AG04449 (cell line): ENCODE measurements at regions not wholly inside any gene's neighbourhood (a gene's known extent, or its start where the extent isn't known, plus 50 kb on each side); places are given as distances from the start of the nearest gene placed in this dataset.

Source experiments
- CTCF ChIA-PET: fragments of 350-600 bp; formaldehyde crosslinking; extraction: SDS; loops from one replicate; lab custom pipeline; 2021; ENCODE audit warnings: antibody characterized with exemption; lab: Yijun Ruan, JAX
- POLR2A ChIA-PET: fragments of 400-600, 350-600 bp; formaldehyde crosslinking; extraction: SDS; loops from one replicate; lab custom pipeline; 2020; ENCODE audit warnings: antibody characterized with exemption, inconsistent platforms; lab: Yijun Ruan, JAX
- DNase-seq: peaks from one replicate; pipeline ENCODE4 v3.0.0-alpha.2; 2010; ENCODE audit warnings: low read depth, low spot score
- H3K4me3 ChIP-seq: 2 replicates; pipeline ENCODE4 v1.5.1; 2011; ENCODE audit warnings: low read depth, mild to moderate bottlenecking, control low read depth, low read length
- CTCF ChIP-seq: IDR thresholded peaks from one replicate; pipeline ENCODE4 v1.5.1; 2011; ENCODE audit warnings: mild to moderate bottlenecking, moderate library complexity, low read length, control low read depth, inconsistent platforms; ENCODE audit not compliant: insufficient read depth; ENCODE audit errors: missing control alignments

- POLR2A ChIA-PET: no interaction called here
- no peak for TF ChIP-seq CTCF
- no peak for DNase-seq
- H3K4me3 ChIP-seq: no peak overlapping the region
- CTCF ChIA-PET: interaction anchor here (2.6 kb wide), 1 partner anchor 8 kb away, joined by 21 read pairs; no protein-coding TSS in a partner anchor
Measured at GRCh38 chr4:85092536-85092935, 126.0 kb upstream of the WDFY3 start.

GRCh38 chr4:85092943-85093342, 126.5 kb upstream of the WDFY3 start:
- H3K4me3 ChIP-seq: no peak overlapping the region
- ChIA-PET CTCF (interaction anchor here (2.6 kb wide), 1 partner anchor 9 kb away, joined by 21 read pairs; no protein-coding TSS in a partner anchor), POLR2A (no interaction called here)
- no peak for DNase-seq
- TF ChIP-seq CTCF: no peak

GRCh38 chr4:85094735-85095134, 128.2 kb upstream of the WDFY3 start:
- H3K4me3 ChIP-seq: no peak overlapping the region
- POLR2A ChIA-PET: no interaction called here
- no peak for DNase-seq
- TF ChIP-seq CTCF: no peak
- CTCF ChIA-PET: interaction anchor here (2.6 kb wide), 1 partner anchor 11 kb away, joined by 21 read pairs; no protein-coding TSS in a partner anchor

- H3K4me3 ChIP-seq: no peak overlapping the region
- no peak for TF ChIP-seq CTCF
- POLR2A ChIA-PET: no interaction called here
- CTCF ChIA-PET: no interaction called here
- peak; percentile 17 for DNase-seq
Measured at GRCh38 chr4:85102606-85103005, 136.1 kb upstream of the WDFY3 start.

GRCh38 chr4:85106166-85106565, 139.7 kb upstream of the WDFY3 start:
- CTCF ChIA-PET: interaction anchor here (2.6 kb wide), 1 partner anchor 21 kb away, joined by 12 read pairs; no protein-coding TSS in a partner anchor
- POLR2A ChIA-PET: no interaction called here
- no peak for DNase-seq
- H3K4me3 ChIP-seq: no peak overlapping the region
- TF ChIP-seq CTCF: no peak

- TF ChIP-seq CTCF: no peak
- CTCF ChIA-PET: interaction anchor here (1.0 to 2.6 kb wide), 2 partner anchors 10 to 22 kb away, joined by 3 to 12 read pairs; no protein-coding TSS in a partner anchor
- no peak for DNase-seq
- no peak overlapping the region for H3K4me3 ChIP-seq
- POLR2A ChIA-PET: no interaction called here
Measured at GRCh38 chr4:85106805-85107336, 140.4 kb upstream of the WDFY3 start.
